ENCODE measurements at regions not wholly inside any gene's neighbourhood (a gene's known extent, or its start where the extent isn't known, plus 50 kb on each side); places are given as distances from the start of the nearest gene placed in this dataset.

DNA sequence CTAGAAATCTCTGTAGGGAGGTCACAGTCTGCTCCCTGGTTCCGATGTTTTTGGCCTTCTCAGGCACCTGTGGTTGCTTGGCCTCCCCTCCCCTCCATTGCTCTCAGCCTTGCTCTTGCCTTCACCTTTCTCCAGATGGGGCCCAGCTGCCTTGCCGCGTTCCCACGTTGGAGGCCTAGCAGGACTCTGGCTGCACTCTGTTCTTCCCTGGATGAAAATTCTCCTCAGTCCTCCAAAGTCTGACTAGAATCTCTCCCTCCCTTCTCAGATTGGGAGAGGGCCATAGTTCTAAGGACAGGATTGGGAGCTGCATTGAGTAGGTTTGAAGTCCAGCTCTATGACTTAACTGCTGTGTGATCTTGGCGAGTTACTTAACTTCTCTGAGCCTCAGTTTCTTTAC, 213.7 kb upstream of the HABP2 start:
- DNase-seq (ENCODE audit: extremely low spot score): no peak
- CTCF ChIA-PET: interaction anchor here (1.0 to 1.5 kb wide), 3 partner anchors 12 to 20 kb away, joined by 3 to 5 read pairs (median 3); no protein-coding TSS in a partner anchor
- TF ChIP-seq, protein P1, sequence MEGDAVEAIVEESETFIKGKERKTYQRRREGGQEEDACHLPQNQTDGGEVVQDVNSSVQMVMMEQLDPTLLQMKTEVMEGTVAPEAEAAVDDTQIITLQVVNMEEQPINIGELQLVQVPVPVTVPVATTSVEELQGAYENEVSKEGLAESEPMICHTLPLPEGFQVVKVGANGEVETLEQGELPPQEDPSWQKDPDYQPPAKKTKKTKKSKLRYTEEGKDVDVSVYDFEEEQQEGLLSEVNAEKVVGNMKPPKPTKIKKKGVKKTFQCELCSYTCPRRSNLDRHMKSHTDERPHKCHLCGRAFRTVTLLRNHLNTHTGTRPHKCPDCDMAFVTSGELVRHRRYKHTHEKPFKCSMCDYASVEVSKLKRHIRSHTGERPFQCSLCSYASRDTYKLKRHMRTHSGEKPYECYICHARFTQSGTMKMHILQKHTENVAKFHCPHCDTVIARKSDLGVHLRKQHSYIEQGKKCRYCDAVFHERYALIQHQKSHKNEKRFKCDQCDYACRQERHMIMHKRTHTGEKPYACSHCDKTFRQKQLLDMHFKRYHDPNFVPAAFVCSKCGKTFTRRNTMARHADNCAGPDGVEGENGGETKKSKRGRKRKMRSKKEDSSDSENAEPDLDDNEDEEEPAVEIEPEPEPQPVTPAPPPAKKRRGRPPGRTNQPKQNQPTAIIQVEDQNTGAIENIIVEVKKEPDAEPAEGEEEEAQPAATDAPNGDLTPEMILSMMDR (IDR thresholded peaks at IDR 0.05; ENCODE audit: control extremely low read depth, extremely low read depth, low read depth, missing control alignments): no peak
- POLR2A ChIA-PET: no interaction called here

DNA sequence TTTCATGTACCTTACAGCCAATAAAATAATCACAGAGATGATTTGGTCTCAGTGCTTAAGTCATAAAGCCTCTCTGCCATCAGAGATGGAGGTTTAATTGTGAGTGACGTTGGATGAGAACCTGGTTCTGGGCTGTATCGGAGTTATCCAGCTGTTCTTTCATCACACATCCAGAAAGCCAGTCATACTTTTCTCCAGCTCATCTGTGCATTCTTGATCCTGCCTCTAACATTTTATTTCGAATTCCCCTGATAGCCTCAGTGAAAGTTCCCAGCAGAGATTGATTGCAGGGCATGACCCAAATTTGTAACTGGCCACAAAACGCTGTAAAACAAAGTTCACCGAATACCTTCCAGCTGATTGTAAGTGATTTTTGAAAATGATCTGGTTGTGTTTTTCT, 212.6 kb upstream of the HABP2 start:
- no peak for DNase-seq (ENCODE audit: extremely low spot score)
- ChIA-PET POLR2A (no interaction called here), CTCF (interaction anchor here (1.2 kb wide), 1 partner anchor 24 kb away, joined by 3 read pairs; no protein-coding TSS in a partner anchor)
- TF ChIP-seq, protein P1 (IDR thresholded peaks at IDR 0.05; ENCODE audit: control extremely low read depth, extremely low read depth, low read depth, missing control alignments): no peak

DNA sequence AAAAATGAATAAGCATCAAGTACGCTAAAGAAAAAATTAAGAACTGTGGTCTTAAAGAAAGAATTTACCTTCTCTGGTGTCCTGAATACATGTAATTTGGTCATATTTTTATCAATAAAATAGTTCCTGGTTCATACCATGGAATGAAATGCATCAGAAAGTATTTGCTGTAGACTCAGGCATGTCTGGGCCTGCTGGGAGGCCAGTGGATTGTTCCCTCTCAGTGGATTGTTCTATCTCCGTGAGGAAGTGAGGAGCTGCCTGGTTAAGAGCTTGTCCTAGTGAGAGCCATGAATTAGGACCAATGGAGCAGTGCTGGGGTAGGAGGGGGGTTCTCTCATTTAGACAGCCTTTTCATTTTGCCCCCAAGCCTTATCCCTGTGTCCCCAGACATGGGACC, 211.7 kb upstream of the HABP2 start:
- POLR2A ChIA-PET: no interaction called here
- DNase-seq (ENCODE audit: extremely low spot score): no peak
- TF ChIP-seq, protein P1 (IDR thresholded peaks at IDR 0.05; ENCODE audit: control extremely low read depth, extremely low read depth, low read depth, missing control alignments): no peak
- CTCF ChIA-PET: interaction anchor here (1.2 kb wide), 1 partner anchor 23 kb away, joined by 3 read pairs; no protein-coding TSS in a partner anchor

DNA sequence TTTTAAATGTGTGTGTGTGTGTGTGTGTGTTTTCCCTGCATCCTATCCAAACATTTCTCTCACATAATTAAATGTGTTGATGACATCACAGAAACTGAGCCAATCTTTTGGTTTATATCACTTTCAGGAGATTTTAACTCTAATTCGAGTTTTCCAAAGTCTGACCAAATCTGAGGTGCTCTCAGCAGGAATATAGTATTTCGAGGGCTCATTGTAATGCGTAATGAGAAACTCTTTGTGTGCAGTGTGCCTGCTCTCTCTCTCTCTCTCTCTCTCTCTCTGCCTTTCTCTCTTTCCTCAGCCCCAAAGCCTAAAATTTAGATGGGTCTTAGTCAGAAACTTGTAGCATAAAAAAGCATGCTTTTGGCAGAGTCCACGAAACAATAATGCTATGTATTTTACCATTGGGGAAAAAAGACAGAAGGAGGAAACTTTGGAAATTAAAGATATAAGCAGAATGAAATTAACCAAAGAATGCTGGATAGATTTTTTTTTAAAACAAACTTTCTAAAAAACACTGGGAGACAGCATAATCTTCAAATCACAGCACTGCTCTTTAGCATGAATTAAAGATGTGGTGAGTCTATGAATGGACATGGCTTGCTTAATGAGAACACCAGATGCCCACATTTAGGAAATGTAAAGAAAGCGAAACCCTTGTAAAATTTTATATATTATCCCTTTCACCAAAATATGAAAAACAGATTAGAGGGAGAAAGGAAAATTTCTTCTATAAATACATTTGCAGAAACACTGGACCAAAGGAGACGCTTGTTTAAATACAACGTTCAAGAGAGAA, 206.8 kb upstream of the HABP2 start:
- POLR2A ChIA-PET: no interaction called here
- TF ChIP-seq, protein P1 (IDR thresholded peaks at IDR 0.05; ENCODE audit: control extremely low read depth, extremely low read depth, low read depth, missing control alignments): no peak
- CTCF ChIA-PET: no interaction called here
- no peak for DNase-seq (ENCODE audit: extremely low spot score)

DNA sequence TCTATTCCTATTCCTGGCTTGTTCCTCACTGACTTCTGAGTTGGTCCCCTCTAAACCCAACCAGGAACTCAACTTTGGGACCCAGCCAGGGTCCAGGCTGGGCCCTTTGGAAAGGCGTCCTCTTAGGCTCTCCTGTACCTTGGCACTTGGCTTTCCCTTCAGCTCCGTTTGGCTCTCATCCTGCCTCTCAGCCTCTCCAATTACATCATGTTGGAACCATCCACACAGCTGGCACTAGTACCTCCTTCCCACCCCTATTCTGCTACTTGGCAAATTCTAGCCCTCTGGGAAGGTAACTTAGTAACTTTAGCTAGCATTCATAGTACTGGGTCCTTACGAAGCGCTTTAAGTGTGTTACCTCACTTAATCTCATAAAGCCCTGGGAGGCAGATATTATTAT, 205.3 kb upstream of the HABP2 start:
- POLR2A ChIA-PET: no interaction called here
- TF ChIP-seq, protein P1 (IDR thresholded peaks at IDR 0.05; ENCODE audit: control extremely low read depth, extremely low read depth, low read depth, missing control alignments): no peak
- CTCF ChIA-PET: interaction anchor here (1.0 to 1.2 kb wide), 2 partner anchors 36 to 96 kb away, joined by 3 to 4 read pairs; no protein-coding TSS in a partner anchor
- DNase-seq (ENCODE audit: extremely low spot score): no peak

DNA sequence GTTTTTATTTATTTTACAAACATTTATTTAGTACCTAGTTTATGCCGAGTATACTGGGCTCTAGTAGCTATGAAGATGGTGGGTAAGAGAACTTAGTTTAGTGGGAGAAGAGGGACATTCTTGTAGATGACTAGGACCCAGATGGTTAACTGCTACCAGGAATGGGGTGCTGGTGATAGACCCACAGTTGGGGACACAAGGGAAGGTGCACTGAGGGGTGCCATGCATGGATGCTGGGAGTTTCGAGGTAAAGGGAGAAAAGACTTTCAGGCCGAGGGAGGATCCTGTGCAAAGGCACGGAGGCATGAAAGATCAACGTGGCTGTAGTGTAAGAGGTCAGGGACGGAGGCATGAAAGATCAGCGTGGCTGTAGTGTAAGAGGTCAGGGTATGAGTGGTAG, 204.2 kb upstream of the HABP2 start:
- POLR2A ChIA-PET: no interaction called here
- TF ChIP-seq, protein P1 (IDR thresholded peaks at IDR 0.05; ENCODE audit: control extremely low read depth, extremely low read depth, low read depth, missing control alignments): no peak
- CTCF ChIA-PET: interaction anchor here (1.2 kb wide), 1 partner anchor 35 kb away, joined by 4 read pairs; no protein-coding TSS in a partner anchor
- DNase-seq (ENCODE audit: extremely low spot score): no peak
